H54 (cell line): ENCODE measurements at regions not wholly inside any gene's neighbourhood (a gene's known extent, or its start where the extent isn't known, plus 50 kb on each side); places are given as distances from the start of the nearest gene placed in this dataset.
A peak's percentile ranks its signal among the peaks of the same experiment; 100 is the strongest.

ENCODE experiments used
- DNase-seq: peaks from one replicate; pipeline ENCODE4 v3.0.0; 2011; ENCODE audit warnings: low spot score, mixed read lengths; ENCODE audit not compliant: insufficient read length
- FAIRE-seq: peaks from 3 replicates; lab custom pipeline; 2011; peaks lifted over from hg19 to GRCh38; lab: Jason Lieb, UNC
- POLR2A ChIP-seq: IDR thresholded peaks from 2 replicates; pipeline ENCODE4 v1.6.1; 2011; ENCODE audit warnings: low read depth, mild to moderate bottlenecking, low read length

- DNase-seq: no peak
- FAIRE-seq: no peak
These were observed 140.6 kb downstream of the JCAD start for GRCh38 chr10:29918623-29919400.

DNA sequence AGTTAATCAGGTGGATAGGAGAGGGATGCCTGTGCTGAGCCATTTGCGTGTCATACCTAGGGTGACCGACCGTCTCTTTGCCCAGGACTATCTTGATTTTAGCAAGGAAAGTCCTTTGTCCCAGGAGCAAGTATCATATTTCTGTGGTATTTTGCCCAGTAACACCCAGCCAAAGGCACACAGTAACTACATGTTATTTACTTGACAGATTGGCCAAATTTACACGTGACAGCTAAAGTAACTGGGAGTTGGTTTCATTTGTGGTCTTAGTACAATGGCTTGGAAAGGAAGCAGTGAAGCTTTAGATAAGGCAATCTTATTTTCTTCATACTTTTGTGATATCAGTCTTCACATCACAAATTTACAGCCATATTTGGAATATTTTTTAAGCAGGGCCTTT, 142.1 kb downstream of the JCAD start:
- TF ChIP-seq POLR2A: no peak
- no peak for DNase-seq
- no peak for FAIRE-seq

More at GRCh38 chr10:29918623-29919400, 140.6 kb downstream of the JCAD start:
- no peak for TF ChIP-seq POLR2A

DNA sequence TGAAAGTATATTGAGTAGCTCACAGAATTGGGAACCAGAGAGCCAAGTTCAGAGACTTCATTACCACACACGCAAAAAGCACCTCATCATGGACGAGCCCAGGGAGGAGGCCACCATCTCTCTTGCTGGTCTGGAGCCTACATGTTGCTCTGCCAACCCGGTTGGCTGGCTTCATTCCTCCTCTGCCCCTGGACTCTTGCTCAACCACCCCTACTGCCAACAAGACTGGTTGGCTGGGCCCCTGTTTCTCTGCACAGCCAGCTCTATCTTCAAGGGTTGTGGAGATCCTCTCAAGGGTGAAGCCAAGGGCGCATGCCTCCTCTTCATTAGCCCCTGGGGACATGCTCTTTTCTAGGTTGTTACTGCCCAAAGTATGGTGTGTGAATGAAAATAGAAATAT, 142.7 kb downstream of the JCAD start:
- DNase-seq (no peak), FAIRE-seq (no peak)
- no peak for TF ChIP-seq POLR2A

GRCh38 chr10:29914986-29915785, 144.2 kb downstream of the JCAD start:
- no peak for FAIRE-seq
- no peak for DNase-seq
- no peak for TF ChIP-seq POLR2A

DNA sequence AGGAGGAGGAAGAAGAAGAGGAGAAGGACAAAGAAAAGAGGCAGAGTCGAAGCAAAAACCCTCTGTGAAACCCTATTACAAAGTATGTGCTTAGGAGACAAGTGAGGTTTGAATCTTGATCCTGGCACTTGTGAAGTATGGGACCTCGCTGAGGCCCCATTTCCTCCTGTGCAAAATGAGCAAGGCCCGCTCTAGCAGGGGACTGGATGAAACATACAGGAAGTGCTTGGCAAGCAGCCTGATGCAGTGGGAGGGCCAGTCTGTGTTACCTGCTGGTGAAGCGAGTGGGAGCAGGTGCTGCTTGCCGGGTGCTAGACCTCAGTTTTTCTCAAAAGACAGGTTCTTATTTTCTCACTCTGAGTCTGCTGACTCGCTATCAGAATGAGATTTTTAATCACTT, 150.4 kb downstream of the JCAD start:
- no peak for FAIRE-seq
- TF ChIP-seq POLR2A: no peak
- no peak for DNase-seq

- no peak for DNase-seq
- TF ChIP-seq POLR2A: no peak
- FAIRE-seq: no peak
These were observed 158.5 kb downstream of the JCAD start for GRCh38 chr10:29900865-29901264.

DNA sequence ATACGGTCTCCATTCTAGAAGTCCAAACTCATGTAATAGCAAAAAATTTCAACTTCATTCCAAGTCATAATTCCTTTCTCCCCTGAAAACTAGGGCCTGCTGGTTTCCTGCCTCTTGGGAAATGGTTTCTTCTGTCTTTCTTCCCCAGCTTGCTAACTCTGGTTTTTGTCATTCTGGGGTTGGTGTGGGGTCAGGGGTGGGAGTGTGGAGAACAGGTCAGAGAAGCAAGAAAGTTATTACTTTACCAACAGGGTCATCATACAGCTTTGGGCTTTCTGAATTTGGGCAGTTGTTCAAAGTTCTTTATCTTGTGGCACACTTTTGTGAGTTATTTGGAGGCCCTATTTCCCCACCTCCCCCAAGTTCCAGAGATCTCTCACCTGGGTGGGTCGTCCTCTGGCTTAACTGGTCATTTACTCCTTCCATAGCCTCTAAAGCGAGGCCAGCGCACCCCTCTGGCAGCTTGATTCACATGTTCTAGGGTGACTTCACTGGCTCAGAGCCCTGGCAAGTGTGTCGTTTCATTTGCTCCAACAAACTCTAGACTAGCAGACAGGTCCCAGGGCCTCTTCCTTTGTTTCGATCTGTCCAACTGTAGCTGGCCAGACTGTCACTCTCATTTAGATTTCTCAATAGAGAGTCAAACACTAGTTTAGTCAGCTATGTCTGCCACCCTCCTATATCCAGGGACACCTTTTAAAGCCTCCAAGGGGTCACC, 161.2 kb downstream of the JCAD start:
- no peak for TF ChIP-seq POLR2A
- FAIRE-seq (no peak), DNase-seq (no peak)

- no peak for TF ChIP-seq POLR2A
- DNase-seq (no peak), FAIRE-seq (no peak)
These were observed 162.0 kb downstream of the JCAD start for GRCh38 chr10:29897430-29897829.

GRCh38 chr10:29896053-29896452, 163.3 kb downstream of the JCAD start:
- no peak for DNase-seq
- no peak for FAIRE-seq
- no peak for TF ChIP-seq POLR2A

- peak; percentile 60 for FAIRE-seq
- peak; percentile 52 for DNase-seq
- no peak for TF ChIP-seq POLR2A
These were observed 163.9 kb downstream of the JCAD start for GRCh38 chr10:29895456-29895855.

- FAIRE-seq (no peak), DNase-seq (no peak)
- no peak for TF ChIP-seq POLR2A
These were observed 171.1 kb downstream of the JCAD start for GRCh38 chr10:29888321-29888720.

- FAIRE-seq (no peak), DNase-seq (no peak)
These were observed 173.1 kb downstream of the JCAD start for GRCh38 chr10:29886299-29886698.

GRCh38 chr10:29883231-29883630, 176.2 kb downstream of the JCAD start:
- FAIRE-seq (no peak), DNase-seq (no peak)
- no peak for TF ChIP-seq POLR2A

More at GRCh38 chr10:29886299-29886698, 173.1 kb downstream of the JCAD start:
- TF ChIP-seq POLR2A: no peak

DNA sequence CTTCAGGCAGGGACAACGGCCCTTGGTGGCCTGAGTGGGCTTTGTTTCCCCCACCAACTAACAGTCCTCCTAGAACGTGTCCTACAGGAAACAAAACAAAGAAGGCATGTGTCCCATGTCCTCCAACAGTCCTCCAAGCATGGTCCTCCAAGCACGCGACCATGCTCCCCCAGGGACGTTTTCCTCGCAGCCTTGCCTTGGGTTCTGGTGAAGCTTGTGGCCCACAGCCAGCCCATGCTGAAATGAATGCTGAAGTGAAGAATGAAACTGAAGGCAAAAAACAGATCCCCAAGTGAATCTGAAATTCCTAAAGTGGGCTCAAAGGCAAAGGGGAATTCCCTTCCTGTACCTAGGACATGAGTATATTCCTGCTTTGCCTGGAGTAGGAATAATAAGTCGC, 176.6 kb downstream of the JCAD start:
- FAIRE-seq (no peak), DNase-seq (no peak)
- no peak for TF ChIP-seq POLR2A
